Activated CD4-positive, alpha-beta T cell treated with anti-CD3 and anti-CD28 coated beads for 4 hours (primary cell): ENCODE measurements at regions not wholly inside any gene's neighbourhood (a gene's known extent, or its start where the extent isn't known, plus 50 kb on each side); places are given as distances from the start of the nearest gene placed in this dataset.

Experiments used
- DNase-seq, 2 donors: peaks; one replicate each; pipeline ENCODE4 v3.0.0-alpha.2; 2020

DNA sequence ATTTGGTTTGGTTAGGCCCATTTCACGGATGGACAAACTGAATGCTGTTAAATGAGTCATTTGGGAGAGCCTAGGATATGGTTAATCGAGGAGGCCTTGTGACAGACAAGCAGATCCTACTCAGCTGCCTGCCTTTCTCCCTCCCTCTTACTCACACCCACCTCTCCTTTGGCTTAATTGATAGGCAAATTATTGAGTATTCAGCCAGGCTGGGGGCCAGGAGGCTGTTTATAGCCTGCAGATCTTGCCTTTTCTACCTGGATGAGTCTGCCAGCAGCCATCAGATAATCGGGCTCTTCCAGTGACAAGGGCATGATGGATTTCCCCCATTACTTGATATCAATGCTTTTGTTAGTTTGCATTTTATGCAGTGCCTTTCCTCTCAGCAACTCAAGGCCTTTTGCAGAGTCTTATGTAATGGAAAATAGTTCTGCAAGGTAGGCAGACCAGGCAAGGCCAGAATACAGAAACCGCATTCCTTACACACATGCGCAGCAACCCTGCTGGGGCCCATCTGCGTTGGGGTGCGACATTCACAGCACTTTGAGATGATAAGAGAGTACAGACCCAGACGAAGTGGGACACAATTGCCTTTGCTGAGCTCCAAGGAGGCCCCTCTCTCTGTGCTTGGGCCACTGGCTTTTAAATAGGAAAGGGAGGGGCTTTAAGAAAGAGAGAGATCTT lies 96.2 kb upstream of the ATP6AP2 start:
- no peak for DNase-seq

DNA sequence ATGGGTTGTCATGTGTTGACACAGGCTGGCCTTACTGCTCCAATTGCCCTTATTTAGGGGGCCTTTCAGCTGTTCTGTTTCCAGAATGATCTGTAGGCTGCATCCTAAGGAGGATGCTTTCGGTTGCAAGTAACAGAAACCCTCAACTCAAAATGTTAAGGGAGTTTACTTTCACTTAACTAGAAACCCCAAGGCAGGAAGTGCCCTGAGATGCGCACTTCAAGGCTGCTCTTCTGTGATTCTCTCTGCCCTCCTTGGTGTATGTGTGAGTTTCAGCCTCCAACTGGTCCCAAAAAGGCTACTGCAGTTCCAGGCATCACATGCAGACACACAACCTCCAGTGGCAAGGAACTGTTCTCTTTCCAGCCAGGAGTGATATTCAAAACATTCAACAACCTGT lies 97.3 kb upstream of the ATP6AP2 start:
- no peak for DNase-seq

DNA sequence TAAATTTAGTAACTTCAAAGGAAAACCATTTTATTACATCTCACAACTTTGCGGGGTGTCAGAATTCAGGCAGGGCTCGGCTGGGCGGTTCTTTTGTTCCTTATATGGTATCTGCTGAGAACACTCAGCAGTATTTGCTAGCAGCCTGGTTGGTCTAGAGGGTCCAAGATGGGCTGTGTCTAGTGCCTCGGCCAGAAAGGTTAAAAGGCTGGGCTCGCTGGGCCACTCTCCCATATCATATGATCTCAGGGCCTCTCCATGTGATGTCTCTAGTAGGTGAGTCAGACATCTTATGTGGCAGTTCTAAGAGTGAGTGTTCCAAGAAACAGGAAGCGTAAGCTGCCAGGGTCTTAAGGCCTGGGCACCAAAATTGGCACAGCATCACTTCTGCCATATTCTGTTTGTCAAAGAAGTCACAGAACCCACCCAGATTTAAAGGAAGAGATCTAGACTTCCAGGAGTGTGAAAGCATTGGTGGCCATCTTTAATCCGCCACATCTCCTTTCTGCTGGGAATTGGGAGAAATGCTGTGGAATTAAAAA lies 100.9 kb upstream of the ATP6AP2 start:
- DNase-seq, result no peak

DNA sequence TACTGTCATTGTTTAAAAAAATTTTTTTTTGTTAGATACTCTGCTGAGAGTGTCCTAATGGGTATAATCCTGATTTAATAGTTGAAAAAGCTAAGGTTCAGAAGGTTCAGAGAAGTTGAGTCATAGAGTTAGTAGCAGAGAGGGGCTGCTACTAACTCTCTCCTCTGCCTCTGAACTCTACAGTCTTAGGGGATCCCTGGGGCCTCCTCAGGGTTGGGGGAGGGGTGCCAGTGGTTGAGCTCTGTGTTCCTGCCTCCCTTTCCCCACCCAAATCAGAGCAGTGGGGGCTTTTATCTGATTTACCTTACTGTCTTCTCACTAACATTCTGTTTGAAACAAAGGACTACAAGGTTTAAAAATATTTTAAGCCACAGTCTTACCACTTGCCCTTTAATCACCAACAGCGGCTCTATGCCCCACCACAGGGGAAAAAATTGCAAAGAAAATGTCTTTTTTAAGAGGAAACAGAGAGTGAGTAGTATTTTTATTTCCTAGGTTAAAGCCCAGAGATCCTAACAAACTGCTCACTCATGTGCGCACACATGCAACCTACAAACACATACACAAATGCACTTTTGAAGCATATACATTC lies 102.2 kb upstream of the ATP6AP2 start:
- DNase-seq, result no peak

DNA sequence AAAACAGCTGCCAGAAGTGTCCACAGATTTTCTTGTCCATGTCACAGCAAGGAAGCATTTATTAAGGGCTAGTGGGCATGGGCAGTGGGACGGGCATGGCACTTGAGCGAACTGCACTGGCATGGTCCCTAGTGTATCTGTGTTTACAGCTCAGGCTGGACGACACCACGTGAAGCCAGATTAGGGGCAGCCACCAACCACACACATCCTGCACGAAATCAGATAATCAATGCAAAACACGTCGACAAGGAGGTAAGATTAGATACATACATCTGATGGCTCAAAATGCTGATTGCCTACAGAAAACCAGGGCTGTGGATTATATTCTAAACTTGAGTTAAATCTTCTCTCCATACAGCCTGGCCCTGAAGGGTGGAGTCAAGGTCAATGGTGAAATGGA lies 103.8 kb upstream of the ATP6AP2 start:
- DNase-seq, result no peak

DNA sequence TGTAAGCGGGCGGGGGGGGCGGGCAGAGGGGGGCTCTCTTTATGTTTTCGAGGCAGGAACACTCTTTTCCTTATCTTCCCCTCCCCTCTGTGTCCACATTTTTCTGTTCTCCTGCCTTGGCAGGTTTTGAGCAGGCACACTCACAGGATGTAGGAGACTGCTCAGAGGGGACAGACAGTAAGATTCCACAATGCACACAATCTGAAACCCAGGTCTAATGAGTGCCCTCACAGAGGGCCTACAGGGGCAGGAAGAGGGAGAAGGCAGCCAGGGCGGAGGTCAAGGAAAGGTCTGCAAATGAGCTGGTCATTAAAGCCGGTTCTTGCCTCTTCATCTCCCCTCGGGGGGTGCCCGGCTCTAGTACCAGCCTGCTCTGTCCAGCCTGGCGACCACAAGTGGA lies 106.1 kb upstream of the ATP6AP2 start:
- no peak for DNase-seq

DNA sequence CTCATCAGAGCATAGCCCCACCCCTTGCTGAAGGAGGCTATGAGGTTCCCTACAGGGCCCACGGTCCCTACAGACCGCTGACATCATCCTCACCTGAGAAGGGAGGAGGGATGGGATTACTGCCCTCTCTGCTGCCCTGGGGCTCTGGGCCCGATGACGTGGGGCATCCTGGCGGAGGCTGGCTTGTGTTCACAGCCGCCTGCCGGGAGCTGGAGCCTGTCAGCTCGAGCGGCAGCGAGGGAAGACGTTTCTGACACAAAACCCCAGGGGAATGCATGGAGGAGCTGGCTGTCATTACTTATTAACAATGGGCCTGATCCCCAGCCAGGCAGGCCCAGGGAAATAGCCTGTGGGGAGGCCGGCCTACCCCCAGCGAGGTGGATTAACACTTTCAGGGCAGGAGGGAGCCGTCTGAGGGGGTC lies 106.6 kb upstream of the ATP6AP2 start:
- DNase-seq, result no peak

DNA sequence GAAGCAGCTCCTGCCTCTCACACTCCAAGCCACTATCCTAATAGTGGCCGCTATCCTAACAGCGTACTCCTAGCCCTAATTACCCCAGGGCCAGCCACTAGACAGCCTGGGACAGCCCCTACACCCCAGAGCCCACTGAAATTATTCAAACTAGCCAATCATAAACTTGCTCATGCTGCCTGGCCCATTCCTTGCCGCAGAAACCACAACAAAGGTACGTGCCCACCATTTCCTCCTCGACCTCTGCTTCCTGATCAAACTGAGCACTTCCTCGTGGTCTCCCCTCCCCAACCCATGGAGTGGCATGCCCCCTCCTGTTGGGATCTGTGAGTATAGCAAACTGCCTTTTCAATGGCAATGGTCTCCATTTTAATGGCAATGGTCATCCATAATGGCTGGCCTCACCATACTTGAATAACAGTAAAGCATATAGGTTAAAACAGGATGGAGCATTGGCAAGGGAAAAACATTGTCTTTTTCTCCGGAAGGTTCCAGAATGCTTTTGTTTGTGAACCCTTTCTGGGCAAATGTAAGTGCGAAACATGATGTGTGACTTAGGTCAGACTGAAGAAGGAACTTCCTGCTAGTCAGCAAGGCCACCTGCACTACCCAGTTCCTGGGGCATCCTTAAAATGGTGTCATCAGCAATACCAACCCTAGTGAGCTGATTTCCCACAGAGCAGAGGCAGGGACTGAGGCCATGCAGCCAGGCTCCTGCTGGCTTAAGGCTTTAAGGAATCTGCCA lies 107.1 kb upstream of the ATP6AP2 start:
- DNase-seq, result no peak

DNA sequence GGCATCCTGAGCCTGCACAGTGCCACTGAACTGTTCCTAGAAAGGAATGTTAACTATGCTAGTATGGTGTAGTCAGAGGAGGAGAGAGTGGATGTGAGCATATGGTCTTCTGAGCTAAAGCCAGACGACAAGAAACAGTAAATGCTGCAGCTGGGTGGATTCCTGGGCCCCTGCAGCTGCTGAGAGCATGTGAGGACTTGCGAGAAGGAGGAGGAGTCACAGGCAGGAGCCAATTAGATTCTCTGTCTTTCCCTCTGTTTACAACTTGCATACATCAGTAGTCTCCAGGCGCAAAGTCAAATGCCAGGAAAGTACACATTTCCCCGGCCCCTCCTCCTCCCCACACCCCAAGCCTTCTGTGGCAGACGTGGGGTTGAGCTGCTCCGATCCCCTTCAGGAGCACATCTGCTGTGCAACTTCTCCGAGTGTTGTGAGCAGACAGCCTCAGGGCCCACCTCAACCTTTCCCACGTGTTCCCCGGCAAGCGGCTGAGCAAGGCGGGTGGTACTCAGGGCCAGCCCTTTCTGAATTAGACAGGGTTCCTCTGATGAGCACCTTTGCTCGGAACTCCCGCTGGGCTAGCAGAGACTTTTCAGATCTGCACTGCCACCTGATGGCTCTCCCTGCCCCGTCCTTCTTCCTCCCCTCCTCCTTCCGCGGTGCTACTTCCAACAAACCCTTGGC lies 108.7 kb upstream of the ATP6AP2 start:
- peak; percentile 5 to 7 for DNase-seq

DNA sequence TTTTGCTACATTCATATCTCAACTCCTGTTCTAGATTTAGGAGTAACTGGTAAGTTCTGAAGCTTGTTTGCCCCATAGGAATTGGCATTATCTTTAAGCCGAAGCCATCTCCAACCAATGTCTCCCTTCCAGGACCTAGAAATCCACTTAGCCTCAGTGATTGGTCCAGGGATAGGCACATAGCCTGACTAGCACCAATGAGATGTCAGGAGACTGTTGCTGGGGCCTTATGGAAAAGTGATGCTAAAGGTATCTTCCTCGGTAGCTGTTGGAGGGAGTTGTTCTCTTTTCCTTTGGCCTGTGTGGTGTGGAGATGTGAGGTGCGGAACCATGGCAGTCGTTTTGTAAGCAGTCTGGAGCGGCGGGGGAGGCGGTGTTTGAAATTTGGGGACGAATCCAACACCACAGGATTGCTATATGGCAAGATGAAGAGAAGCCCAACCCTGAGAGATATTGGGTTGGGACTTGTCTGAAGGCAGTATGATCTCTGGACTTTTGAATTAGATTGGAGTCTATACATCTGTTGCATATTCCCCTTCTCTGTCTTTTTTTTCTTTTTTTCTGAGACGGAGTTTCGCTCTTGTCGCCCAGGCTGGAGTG lies 109.8 kb upstream of the ATP6AP2 start:
- no peak for DNase-seq

DNA sequence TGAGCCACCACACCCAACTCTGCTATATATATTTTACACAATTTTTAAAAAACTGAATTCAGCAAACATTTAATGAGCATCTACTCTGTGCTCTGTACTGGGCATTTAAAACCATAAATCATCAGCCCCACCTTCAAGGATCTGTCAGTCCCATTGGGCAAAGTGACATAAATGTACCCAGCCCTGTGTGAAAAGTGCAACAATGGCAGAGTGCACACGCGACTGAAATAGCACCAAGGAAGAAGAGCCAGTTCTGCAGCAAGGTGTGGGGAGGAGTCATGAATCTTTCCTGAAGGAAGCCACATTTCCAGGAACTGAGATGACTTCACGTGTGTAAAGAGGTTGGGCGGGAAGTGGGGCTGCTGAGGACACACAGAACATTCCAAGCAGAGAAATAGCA lies 111.5 kb upstream of the ATP6AP2 start:
- DNase-seq, result no peak

DNA sequence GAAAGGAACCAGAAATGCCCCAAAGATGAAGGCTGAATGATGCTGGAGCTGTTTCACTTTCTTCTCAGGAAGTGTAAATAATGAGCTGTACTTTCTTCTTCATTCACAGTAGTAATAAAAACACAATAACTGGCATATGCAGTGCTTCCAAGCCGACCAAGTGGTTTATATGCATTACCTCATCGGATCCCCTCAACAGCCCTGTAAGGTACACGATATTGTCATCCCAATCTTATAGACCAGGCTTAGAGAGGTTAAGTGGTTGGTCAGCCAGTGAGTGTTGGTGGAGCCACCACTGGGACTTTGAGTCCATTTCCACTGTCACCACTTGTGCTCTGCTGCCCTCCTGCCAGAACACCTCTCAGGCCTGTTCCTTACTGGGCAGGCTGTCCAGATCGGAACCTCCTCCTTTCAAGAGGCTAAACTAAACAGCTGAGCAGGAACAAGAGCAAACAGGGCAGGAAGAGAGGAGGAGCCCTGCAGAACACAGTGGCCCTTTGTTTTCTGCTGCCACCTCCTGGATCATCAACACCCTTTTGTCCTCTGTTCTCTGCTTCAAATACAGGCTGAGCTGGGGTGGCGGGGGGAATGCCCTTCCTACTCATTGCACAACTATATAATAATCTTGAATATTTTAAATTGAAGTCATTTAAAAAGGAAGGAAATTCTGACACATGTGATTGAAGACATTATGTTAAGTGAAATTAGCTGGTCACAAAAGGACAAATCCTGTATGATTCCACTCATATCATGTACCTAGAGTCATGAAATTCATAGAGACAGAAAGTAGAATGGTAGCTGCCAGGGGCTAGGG lies 112.5 kb upstream of the ATP6AP2 start:
- DNase-seq, result peak; percentile 6 to 15

DNA sequence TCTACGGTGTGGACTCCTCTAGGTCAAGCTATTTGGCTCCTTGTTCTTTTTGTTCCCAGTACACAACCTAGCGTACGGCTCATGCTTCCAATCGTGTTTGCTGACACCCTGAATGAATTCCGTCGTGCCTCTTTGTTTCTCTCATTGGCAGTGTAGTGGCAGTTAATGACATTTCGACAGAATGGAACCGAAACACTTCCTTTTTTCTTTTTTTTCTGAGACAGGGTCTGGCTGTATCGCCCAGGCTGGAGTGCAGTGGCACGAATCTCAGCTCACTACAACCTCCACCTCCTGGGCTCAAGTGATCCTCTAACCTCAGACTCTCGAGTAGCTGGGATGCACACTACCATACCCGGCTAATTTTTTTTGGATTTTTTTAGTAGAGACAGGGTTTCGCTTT lies 113.3 kb upstream of the ATP6AP2 start:
- DNase-seq, result no peak

DNA sequence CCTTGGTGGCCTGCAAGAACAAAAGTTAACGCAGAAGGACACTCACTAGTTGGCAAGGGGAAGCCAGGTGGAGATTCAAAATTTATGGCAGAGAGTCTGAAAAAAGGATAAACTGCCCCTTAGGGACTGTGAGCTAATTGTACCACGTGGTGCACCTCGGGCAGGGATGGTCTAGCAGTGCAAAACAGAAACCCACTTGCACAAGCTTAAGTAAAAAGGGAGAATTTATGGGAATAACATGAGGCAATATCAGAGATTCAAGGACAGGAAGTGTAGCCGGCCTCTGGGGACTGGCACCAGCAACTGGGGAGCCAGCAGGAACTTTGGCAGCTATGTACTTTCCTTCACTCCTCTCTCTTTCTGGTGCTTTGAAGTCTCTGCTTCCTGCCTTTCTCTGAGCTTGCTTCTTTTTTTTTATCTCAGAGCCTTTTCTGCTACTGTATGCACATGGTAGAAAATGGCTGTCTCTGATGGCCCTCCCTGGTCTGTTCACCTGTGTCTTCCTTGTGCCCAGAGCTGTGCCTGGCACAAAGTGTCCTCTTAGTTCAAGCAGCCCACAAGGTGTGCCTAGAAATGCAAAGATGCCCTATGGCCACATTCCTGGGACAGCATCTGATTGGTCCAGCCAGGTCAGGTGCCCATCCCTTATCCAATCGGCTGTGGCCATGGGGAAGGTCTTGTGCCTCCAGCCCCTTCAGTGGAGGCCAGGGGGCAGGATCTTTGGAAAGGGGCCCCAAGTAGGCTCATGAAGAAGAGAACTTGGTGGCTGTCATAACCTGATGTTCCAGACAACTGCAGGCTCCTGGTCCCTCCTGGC lies 114.8 kb upstream of the ATP6AP2 start:
- DNase-seq, result no peak

DNA sequence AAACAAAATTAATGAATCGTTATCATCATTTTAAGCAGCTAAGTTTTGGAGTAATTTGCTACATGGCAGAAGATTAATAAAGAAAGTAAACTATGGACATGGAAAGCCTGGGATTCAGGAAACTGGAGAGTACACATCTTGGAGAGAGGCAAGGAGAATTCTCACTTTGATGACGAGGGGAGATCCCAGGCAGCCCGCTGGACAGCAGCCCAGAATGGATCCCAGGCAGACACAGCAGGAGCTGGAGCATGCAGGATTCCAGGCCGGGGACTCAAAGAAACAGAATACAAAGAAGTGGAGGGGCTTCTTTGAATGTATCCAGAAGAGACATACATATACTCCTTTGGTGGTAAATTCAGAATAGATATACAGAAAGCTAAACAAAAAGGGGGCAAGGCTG lies 118.0 kb upstream of the ATP6AP2 start:
- DNase-seq, result no peak

DNA sequence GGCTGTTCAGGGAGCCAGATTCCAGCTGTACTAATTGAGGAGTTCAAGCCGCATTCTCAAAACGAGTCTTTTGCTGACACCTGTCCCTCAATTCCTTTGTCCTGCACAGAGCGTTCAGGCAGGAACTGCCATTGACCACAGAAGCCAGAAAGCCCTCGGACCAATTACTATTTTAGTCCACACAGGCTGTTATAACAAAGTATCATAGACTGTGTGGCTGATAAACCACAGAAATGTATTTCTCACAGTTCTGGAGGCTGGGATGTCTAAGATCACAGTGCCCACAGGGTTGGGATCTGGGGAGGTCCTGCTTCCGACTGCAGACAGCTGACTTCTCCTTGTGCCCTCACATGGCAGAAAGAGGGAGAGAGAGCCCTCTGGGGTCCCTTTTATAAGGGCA lies 119.8 kb upstream of the ATP6AP2 start:
- no peak for DNase-seq

DNA sequence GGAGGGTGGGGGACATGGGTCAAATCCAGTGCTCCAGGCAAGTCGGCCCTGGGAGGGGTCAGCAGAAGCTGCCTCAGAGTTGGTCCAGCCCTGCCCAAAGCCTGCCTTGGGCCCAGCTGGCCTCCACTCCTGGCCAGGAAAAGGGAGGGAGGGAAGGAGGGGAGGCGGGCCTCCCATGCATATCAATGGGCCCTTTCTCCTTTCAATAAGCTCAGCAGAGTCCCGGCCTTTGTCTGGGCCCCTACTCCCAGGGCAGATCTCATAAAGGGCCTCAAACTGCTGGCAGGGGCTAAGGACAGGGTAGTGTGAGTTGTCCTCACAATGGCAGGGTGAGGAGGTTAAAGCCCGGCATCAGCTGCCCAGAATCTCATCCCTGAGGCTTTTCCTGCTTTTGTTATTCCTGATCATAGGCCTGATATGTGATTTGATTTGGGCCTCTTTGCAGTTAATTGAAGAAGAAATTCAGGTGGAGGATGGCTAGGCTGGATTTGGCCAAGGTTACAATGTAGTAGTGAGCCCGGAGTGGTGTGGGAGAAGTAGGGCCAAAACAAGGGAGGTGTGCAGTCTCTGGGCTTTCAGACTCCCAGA lies 121.1 kb upstream of the ATP6AP2 start:
- DNase-seq, result no peak

DNA sequence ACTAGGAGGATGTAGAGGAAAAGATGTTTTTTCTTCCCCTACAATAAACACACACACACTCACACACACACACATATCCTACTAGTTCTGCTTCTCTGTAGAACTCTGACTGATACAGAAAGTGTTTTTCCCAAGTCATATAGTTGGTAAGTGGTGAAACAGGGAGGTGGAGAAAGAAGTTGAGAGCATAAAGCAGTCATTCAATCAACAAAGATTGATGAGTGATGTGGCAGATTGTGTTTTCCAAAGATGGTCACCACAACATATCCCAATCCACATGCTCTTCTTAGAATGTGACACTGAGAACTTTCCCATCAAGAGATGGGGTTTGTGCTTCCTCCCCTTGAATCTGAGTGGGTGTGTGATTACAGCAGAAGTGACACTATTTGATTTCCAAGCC lies 123.4 kb upstream of the ATP6AP2 start:
- no peak for DNase-seq

DNA sequence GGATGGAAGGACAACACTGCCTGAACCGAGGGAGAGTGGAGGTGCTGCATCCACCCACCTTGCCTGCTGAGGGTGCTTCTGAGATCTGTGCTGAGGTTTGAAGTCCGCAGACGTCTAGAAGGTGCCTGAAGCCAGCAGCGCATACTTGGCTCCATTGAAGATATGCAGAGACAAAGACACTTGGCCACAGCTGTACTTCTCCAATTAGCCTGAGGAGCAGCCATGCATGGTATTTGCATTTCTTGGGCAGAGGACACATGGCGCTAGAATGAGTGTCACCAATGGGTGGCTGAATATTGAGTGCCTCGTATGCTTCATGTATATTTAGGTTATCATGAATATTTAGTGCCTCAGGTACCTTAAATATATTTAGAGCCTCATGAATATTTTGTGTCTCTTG lies 128.7 kb upstream of the ATP6AP2 start:
- no peak for DNase-seq

DNA sequence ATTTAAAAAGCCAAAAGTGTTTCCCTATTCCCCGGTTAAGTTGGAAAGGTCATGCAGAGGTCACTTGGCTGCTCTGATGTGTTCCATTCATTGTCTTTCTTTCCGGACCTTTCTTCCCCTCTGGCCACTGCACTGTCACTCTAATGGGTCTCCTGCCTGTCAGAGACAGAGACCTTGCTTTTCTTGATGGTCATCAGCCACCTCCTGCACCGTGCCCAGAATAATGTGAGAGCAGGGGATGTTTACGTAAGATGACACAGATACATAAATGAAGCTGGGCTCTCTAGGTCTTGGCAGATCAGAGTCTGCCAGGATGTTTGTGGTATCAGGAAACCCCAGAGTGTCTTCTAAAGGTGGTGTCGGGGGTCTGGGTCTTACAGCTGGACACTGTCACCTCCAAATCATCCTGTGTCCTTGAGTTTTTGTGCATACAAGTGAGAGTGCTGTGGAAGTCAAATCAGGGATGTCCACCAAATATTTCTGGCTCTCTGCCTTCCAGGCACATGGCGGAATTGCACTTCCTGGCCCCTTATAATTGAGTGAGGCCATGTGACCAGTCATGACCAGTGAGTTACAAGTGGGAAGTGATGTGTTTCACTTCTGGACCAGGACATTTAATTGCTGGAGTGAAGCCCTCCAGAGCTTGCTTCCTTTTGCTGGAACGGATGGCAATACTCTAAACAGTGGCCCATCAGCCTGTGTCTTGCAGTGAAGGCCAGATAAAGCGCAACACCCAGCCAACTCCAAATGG lies 130.6 kb upstream of the ATP6AP2 start:
- DNase-seq, result no peak
